ENCODE measurements at regions not wholly inside any gene's neighbourhood (a gene's known extent, or its start where the extent isn't known, plus 50 kb on each side); places are given as distances from the start of the nearest gene placed in this dataset.

DNA sequence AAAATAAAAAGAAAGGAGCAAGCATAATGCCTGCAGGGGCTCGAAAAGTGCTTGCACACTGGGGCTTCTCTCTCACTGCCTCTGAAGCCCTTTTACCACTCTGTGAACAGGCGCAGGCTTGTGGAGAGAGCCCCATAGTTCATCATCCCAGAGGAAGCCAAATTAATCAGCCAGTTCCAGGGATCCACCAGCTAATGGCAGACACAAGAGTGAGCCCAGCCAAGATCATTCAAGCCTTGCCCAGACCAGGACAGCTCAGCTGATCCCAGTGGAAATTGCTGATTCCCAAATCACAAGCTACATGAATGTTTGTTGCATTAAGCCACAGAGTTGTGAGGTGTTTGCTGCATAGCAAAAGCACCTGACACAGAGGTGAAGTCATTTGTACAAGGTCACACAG lies 135.3 kb downstream of the CHST1 start:
- TF ChIP-seq POLR2AphosphoS5 (IDR thresholded peaks at IDR 0.05; ENCODE audit: low read depth) (no peak), GABPA (IDR thresholded peaks at IDR 0.05; ENCODE audit: low read depth) (no peak), REST (IDR thresholded peaks at IDR 0.05; ENCODE audit: insufficient replicate concordance, low read depth) (no peak), SPI1 (IDR thresholded peaks at IDR 0.05; ENCODE audit: borderline replicate concordance, low read depth) (no peak)
- TF ChIP-seq, protein P1, sequence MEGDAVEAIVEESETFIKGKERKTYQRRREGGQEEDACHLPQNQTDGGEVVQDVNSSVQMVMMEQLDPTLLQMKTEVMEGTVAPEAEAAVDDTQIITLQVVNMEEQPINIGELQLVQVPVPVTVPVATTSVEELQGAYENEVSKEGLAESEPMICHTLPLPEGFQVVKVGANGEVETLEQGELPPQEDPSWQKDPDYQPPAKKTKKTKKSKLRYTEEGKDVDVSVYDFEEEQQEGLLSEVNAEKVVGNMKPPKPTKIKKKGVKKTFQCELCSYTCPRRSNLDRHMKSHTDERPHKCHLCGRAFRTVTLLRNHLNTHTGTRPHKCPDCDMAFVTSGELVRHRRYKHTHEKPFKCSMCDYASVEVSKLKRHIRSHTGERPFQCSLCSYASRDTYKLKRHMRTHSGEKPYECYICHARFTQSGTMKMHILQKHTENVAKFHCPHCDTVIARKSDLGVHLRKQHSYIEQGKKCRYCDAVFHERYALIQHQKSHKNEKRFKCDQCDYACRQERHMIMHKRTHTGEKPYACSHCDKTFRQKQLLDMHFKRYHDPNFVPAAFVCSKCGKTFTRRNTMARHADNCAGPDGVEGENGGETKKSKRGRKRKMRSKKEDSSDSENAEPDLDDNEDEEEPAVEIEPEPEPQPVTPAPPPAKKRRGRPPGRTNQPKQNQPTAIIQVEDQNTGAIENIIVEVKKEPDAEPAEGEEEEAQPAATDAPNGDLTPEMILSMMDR (IDR thresholded peaks at IDR 0.05; ENCODE audit: insufficient read depth, low read length) = no peak

Data from HL-60 (cell line).